Kidney (tissue), 10 donors: ENCODE measurements at regions not wholly inside any gene's neighbourhood (a gene's known extent, or its start where the extent isn't known, plus 50 kb on each side); places are given as distances from the start of the nearest gene placed in this dataset.
"Not testable (repeated sequence)": the region's sequence is repeated elsewhere in the genome, so short reads cannot be mapped to it uniquely, and the experiment has no call there.

Experiments
- DNase-seq, 5 donors: peaks; one replicate each; pipeline ENCODE4 v3.0.0-alpha.2; 2013 to 2020
- FAIRE-seq: peaks from 2 replicates; lab custom pipeline; 2012; peaks lifted over from hg19 to GRCh38; lab: Jason Lieb, UNC
- H3K27ac ChIP-seq, 2 donors: one replicate each; pipeline ENCODE4 v1.7.0; 2013; ENCODE audit warnings: low read depth in 2 of 2, low read length in 2 of 2, inconsistent platforms in 1 of 2
- H3K27me3 ChIP-seq: one replicate; pipeline ENCODE4 v1.7.1; 2013; ENCODE audit warnings: low read length, inconsistent platforms; ENCODE audit not compliant: control insufficient read depth, insufficient read depth
- H3K36me3 ChIP-seq, 3 donors: one replicate each; pipeline versions ENCODE4 v1.7.0 to v1.7.1; 2013; ENCODE audit warnings: low read length in 3 of 3, control low read depth in 1 of 3, inconsistent platforms in 1 of 3; ENCODE audit not compliant: insufficient read depth in 3 of 3, control insufficient read depth in 2 of 3
- H3K4me1 ChIP-seq, 3 donors: one replicate each; pipeline versions ENCODE4 v1.7.0 to v1.7.1; 2013; ENCODE audit warnings: low read length in 3 of 3, inconsistent platforms in 1 of 3, low read depth in 1 of 3; ENCODE audit not compliant: control insufficient read depth in 2 of 3, insufficient read depth in 2 of 3
- H3K4me3 ChIP-seq, 3 donors: one replicate each; pipeline versions ENCODE4 v1.7.0 to v1.8.1; 2013; ENCODE audit warnings: low read length in 3 of 3, control low read depth in 1 of 3, inconsistent platforms in 1 of 3
- H3K9ac ChIP-seq, 3 donors: one replicate each; pipeline versions ENCODE4 v1.7.0 to v1.7.1; 2013; ENCODE audit warnings: low read length in 3 of 3, control low read depth in 1 of 3, inconsistent platforms in 1 of 3
- H3K9me3 ChIP-seq, 3 donors: one replicate each; pipeline versions ENCODE4 v1.7.0 to v1.7.1; 2013; ENCODE audit warnings: low read length in 3 of 3, control low read depth in 1 of 3, inconsistent platforms in 1 of 3; ENCODE audit not compliant: control insufficient read depth in 2 of 3, insufficient read depth in 1 of 3
- intact Hi-C: fragments of 100-400 bp; cut with DNase I; formaldehyde crosslinking; loops from one replicate; pipeline ENCODE4 v1.11.1; 2022
- donor health status: control.
- donor health status: control.
- donor health status: DM: yes; HTN: yes; CAD: no.
- donor health status: Normal renal cell carcinoma (clear cell type).

DNA sequence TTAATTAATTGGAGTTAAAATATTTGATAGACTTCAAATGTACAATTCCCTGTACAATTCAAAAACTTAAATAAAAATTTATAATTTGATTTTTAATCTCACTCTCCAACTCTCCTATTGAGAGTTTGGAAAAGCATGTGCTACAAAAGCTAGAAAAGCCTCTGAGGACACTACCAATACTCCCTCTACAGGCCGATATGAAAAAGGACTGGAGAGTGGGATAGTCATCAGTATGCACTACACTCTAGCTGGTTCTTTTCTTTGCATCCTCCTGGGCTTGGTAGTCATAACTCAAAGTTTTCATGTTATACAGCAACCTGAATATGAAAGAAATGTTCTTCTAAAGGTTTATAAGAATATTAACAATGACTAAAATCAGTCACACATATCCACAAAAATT lies 121.5 kb upstream of the PCDH11Y start:
- H3K27ac ChIP-seq, H3K9ac ChIP-seq, H3K27me3 ChIP-seq, H3K4me3 ChIP-seq, H3K9me3 ChIP-seq, DNase-seq, H3K4me1 ChIP-seq, H3K36me3 ChIP-seq, intact Hi-C loops: not testable (repeated sequence)
- FAIRE-seq = peak; percentile 35
